ENCODE measurements at regions not wholly inside any gene's neighbourhood (a gene's known extent, or its start where the extent isn't known, plus 50 kb on each side); places are given as distances from the start of the nearest gene placed in this dataset.
"Not testable (repeated sequence)": the region's sequence is repeated elsewhere in the genome, so short reads cannot be mapped to it uniquely, and the experiment has no call there.

- H3K27ac Mint-ChIP-seq, result no peak overlapping the region
- H3K9me3 Mint-ChIP-seq, result peaks cover 3% of the 10 kb centered on the region
- peaks cover 20 to 39% of the 10 kb centered on the region in 2 donors for H3K27me3 Mint-ChIP-seq
- DNase-seq (ENCODE audit: low spot score) (no peak), ATAC-seq (no peak)
- no peaks in the 10 kb centered on the region for H3K36me3 Mint-ChIP-seq
- peaks cover 0 to 5% of the 10 kb centered on the region in 2 donors for H3K4me1 Mint-ChIP-seq (ENCODE audit: low read depth in 2 of 2)
- no peak overlapping the region for H3K4me3 Mint-ChIP-seq
Observed at GRCh38 chr18:22579271-22579670, 161.6 kb upstream of the CTAGE1 start.

DNA sequence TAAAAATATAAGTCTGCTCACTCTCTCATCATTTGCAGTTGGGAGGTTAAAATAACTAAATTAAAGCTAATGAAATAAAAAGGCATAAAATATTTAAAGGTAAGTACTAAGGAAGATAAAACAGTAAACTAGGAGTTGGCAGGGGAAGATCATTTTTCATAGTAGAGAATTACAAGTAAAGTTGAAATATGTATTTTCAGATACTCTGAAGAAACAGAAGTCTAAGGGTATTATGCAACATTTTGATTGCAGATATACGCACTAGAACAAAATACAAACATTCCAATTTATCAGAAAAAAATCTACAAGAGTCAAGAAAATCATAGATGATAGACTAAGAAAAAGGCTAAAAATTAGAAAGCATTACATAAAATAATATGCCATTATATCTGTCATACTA is 167.6 kb upstream of the CTAGE1 start:
- no peak for DNase-seq (ENCODE audit: low spot score)
- no peak for ATAC-seq
- no peaks in the 10 kb centered on the region for H3K36me3 Mint-ChIP-seq
- no peak overlapping the region for H3K27ac Mint-ChIP-seq
- H3K9me3 Mint-ChIP-seq, result peaks cover under 1% of the 10 kb centered on the region
- peaks cover 12 to 43% of the 10 kb centered on the region in 2 donors for H3K27me3 Mint-ChIP-seq
- H3K4me3 Mint-ChIP-seq, result no peak overlapping the region
- H3K4me1 Mint-ChIP-seq (ENCODE audit: low read depth in 2 of 2), result peaks cover 0 to 5% of the 10 kb centered on the region in 2 donors

- H3K4me3 Mint-ChIP-seq, result no peak overlapping the region
- no peak overlapping the region for H3K27ac Mint-ChIP-seq
- ATAC-seq (no peak), DNase-seq (ENCODE audit: low spot score) (no peak)
- peaks cover 0 to 4% of the 10 kb centered on the region in 2 donors for H3K4me1 Mint-ChIP-seq (ENCODE audit: low read depth in 2 of 2)
- no peaks in the 10 kb centered on the region for H3K36me3 Mint-ChIP-seq
- peaks cover 15 to 45% of the 10 kb centered on the region in 2 donors for H3K27me3 Mint-ChIP-seq
- no peaks in the 10 kb centered on the region for H3K9me3 Mint-ChIP-seq
Observed at GRCh38 chr18:22585821-22586220, 168.1 kb upstream of the CTAGE1 start.

GRCh38 chr18:22591222-22591621 is 173.5 kb upstream of the CTAGE1 start:
- H3K36me3 Mint-ChIP-seq, result no peaks in the 10 kb centered on the region
- DNase-seq (ENCODE audit: low spot score) (no peak), ATAC-seq (no peak)
- H3K27me3 Mint-ChIP-seq, result peaks cover 19 to 44% of the 10 kb centered on the region in 2 donors
- peaks cover 0 to 4% of the 10 kb centered on the region in 2 donors for H3K4me1 Mint-ChIP-seq (ENCODE audit: low read depth in 2 of 2)
- H3K4me3 Mint-ChIP-seq, result no peak overlapping the region
- no peak overlapping the region for H3K27ac Mint-ChIP-seq
- no peaks in the 10 kb centered on the region for H3K9me3 Mint-ChIP-seq

GRCh38 chr18:22594155-22594690 is 176.5 kb upstream of the CTAGE1 start:
- ATAC-seq, result no peak
- no peaks in the 10 kb centered on the region for H3K9me3 Mint-ChIP-seq
- H3K27me3 Mint-ChIP-seq, result peaks cover 29 to 52% of the 10 kb centered on the region in 2 donors

GRCh38 chr18:22601481-22601880 is 183.8 kb upstream of the CTAGE1 start:
- Mint-ChIP-seq H3K27me3 (peaks cover 39 to 66% of the 10 kb centered on the region in 2 donors), H3K4me1 (ENCODE audit: low read depth in 2 of 2) (no peaks in the 10 kb centered on the region)

More at GRCh38 chr18:22594155-22594690, 176.5 kb upstream of the CTAGE1 start:
- Mint-ChIP-seq H3K4me3 (no peak overlapping the region), H3K36me3 (no peaks in the 10 kb centered on the region), H3K27ac (no peak overlapping the region), H3K4me1 (ENCODE audit: low read depth in 2 of 2) (no peaks in the 10 kb centered on the region)
- DNase-seq (ENCODE audit: low spot score), result no peak

GRCh38 chr18:22602456-22602855 is 184.7 kb upstream of the CTAGE1 start:
- not testable (repeated sequence) for H3K4me3 Mint-ChIP-seq; H3K36me3 Mint-ChIP-seq; H3K27ac Mint-ChIP-seq; DNase-seq (ENCODE audit: low spot score); ATAC-seq; H3K9me3 Mint-ChIP-seq; H3K4me1 Mint-ChIP-seq (ENCODE audit: low read depth in 2 of 2)
- peaks cover 39 to 62% of the 10 kb centered on the region in 2 donors for H3K27me3 Mint-ChIP-seq

More at GRCh38 chr18:22601481-22601880, 183.8 kb upstream of the CTAGE1 start:
- no peaks in the 10 kb centered on the region for H3K9me3 Mint-ChIP-seq
- H3K4me3 Mint-ChIP-seq, result no peak overlapping the region
- H3K36me3 Mint-ChIP-seq, result peaks cover 4% of the 10 kb centered on the region
- no peak overlapping the region for H3K27ac Mint-ChIP-seq
- ATAC-seq, result no peak
- no peak for DNase-seq (ENCODE audit: low spot score)

DNA sequence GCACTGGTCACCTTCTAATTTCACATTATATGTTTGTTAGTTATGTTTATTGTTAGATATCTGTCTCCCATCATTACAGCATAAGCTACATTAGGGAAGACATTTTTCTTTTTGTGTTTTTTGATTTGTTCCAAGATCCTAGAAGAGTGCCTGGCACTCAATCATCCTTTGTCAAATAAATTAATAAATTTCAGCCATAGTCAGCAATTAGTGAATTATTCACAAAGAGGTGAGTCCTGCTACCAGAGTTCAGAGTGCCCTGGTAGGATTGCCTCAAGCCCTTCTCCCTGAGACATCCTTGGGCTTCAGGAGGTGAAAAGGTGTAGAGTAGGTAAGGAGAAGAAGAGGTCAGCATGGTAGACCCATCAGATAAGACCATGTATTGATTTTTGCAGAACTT is 186.2 kb upstream of the CTAGE1 start:
- DNase-seq (ENCODE audit: low spot score), result no peak
- Mint-ChIP-seq H3K27me3 (peaks cover 37 to 60% of the 10 kb centered on the region in 2 donors), H3K36me3 (peaks cover 4% of the 10 kb centered on the region), H3K4me3 (no peak overlapping the region), H3K9me3 (no peaks in the 10 kb centered on the region), H3K4me1 (ENCODE audit: low read depth in 2 of 2) (no peaks in the 10 kb centered on the region), H3K27ac (no peak overlapping the region)
- ATAC-seq, result no peak

DNA sequence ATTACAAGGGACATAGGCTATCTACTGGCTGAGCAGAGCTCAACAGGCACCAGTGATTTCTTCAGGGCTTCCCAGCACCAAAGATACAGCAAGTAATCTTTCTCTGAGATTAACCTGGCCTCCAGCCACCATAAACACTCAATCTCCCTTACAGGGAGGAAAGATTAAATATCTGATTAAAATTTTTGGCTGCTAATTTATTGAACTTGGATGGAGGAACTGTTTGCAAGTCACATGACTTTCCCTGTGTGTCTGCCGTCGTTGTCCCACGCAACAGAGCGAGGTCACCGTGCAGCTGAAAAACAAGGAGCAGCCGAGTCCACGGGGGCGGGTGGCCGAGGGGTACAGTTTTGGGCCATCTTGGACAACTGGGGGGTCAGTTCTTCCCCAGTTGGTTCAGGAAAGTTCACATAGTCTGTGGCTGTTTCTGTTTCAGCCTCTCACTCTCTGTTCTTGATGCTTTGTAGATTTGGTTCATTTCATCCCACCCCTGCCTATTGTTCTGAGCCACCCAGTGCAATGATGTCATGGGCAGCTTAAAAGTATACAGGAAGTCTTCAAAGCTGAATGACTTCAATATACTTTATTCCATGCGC is 186.8 kb upstream of the CTAGE1 start:
- DNase-seq (ENCODE audit: low spot score), result no peak
- H3K36me3 Mint-ChIP-seq, result peaks cover 4% of the 10 kb centered on the region
- H3K27ac Mint-ChIP-seq, result no peak overlapping the region
- ATAC-seq, result no peak
- H3K4me3 Mint-ChIP-seq, result no peak overlapping the region
- no peaks in the 10 kb centered on the region for H3K4me1 Mint-ChIP-seq (ENCODE audit: low read depth in 2 of 2)
- H3K27me3 Mint-ChIP-seq, result peaks cover 37 to 60% of the 10 kb centered on the region in 2 donors
- no peaks in the 10 kb centered on the region for H3K9me3 Mint-ChIP-seq

GRCh38 chr18:22604986-22605421 is 187.3 kb upstream of the CTAGE1 start:
- H3K4me1 Mint-ChIP-seq (ENCODE audit: low read depth in 2 of 2), result no peaks in the 10 kb centered on the region
- H3K27me3 Mint-ChIP-seq, result peaks cover 39 to 64% of the 10 kb centered on the region in 2 donors
- H3K27ac Mint-ChIP-seq, result no peak overlapping the region
- DNase-seq (ENCODE audit: low spot score) (no peak), ATAC-seq (no peak)
- no peak overlapping the region for H3K4me3 Mint-ChIP-seq
- H3K36me3 Mint-ChIP-seq, result peaks cover 4% of the 10 kb centered on the region
- no peaks in the 10 kb centered on the region for H3K9me3 Mint-ChIP-seq

- H3K4me3 Mint-ChIP-seq, result no peak overlapping the region
- peaks cover 4% of the 10 kb centered on the region for H3K36me3 Mint-ChIP-seq
- DNase-seq (ENCODE audit: low spot score) (no peak), ATAC-seq (no peak)
- no peaks in the 10 kb centered on the region for H3K4me1 Mint-ChIP-seq (ENCODE audit: low read depth in 2 of 2)
- H3K27ac Mint-ChIP-seq, result no peak overlapping the region
- H3K9me3 Mint-ChIP-seq, result no peaks in the 10 kb centered on the region
- H3K27me3 Mint-ChIP-seq, result peaks cover 37 to 61% of the 10 kb centered on the region in 2 donors
Observed at GRCh38 chr18:22605736-22606135, 188.0 kb upstream of the CTAGE1 start.

DNA sequence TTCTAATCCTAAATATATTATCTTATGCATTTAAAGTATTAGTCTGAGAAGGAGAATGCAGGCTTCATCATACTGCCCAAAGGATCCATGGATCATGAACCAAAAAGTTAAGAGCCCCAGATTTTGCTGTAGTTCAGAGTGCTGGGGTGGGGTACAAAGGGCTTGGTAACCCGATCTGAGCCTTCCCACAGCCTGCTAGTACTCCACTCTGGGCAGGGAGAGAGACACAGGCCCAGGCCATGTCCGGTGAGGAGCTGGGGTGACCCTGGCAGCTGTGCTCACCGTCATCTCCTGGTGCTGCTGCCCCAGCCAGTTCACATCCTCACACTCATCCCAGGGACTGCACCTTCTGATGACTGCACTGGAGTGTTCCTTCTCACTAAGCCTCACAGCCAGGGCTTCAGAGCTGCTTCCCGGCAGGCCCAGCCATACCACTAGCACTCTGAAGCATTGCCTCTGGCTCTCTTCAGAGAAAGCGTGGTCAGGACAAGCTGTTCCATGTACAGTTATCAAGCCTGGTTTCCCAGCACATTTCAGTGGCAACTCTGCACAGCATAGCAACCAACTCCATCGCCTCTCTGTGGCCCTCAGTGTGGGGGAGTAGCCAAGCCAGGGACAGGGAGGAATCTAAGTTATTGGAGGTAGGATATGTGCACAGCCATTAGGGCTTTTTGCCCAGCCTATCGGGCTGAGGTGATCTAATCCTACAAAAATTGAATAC is 189.0 kb upstream of the CTAGE1 start:
- H3K4me1 Mint-ChIP-seq (ENCODE audit: low read depth in 2 of 2), result no peaks in the 10 kb centered on the region
- no peak overlapping the region for H3K4me3 Mint-ChIP-seq
- peaks cover 4% of the 10 kb centered on the region for H3K36me3 Mint-ChIP-seq
- H3K27ac Mint-ChIP-seq, result no peak overlapping the region
- no peak for DNase-seq (ENCODE audit: low spot score)
- H3K27me3 Mint-ChIP-seq, result peaks cover 36 to 53% of the 10 kb centered on the region in 2 donors
- H3K9me3 Mint-ChIP-seq, result no peaks in the 10 kb centered on the region
- peak; percentile 34 to 38 for ATAC-seq

- H3K36me3 Mint-ChIP-seq, result peaks cover 4% of the 10 kb centered on the region
- no peak for ATAC-seq
- no peaks in the 10 kb centered on the region for H3K9me3 Mint-ChIP-seq
- H3K4me3 Mint-ChIP-seq, result no peak overlapping the region
- no peaks in the 10 kb centered on the region for H3K4me1 Mint-ChIP-seq (ENCODE audit: low read depth in 2 of 2)
- peaks cover 31 to 53% of the 10 kb centered on the region in 2 donors for H3K27me3 Mint-ChIP-seq
- H3K27ac Mint-ChIP-seq, result no peak overlapping the region
- no peak for DNase-seq (ENCODE audit: low spot score)
Observed at GRCh38 chr18:22607284-22607635, 189.5 kb upstream of the CTAGE1 start.

DNA sequence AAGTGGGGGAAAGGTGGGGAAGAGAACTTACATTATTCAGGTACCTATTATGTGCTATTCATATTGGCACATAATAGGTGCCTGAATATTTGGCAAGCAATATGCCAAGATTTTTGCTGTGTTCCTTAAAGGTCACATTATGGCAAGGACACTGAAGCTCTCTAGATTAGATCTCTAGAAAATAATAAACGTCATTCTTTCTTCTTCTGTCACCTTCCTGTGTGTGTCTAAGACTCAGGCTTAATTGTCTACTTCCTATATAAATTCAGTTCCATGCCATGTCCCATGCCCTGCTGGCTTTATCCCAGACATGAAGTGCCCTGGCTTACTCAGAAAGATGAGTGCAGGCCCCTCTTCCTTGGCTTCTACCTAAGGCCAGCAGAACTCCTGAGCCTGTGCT is 191.1 kb upstream of the CTAGE1 start:
- DNase-seq (ENCODE audit: low spot score), result no peak

More for the DNA sequence above, 191.1 kb upstream of the CTAGE1 start:
- H3K27ac Mint-ChIP-seq, result no peak overlapping the region
- no peaks in the 10 kb centered on the region for H3K9me3 Mint-ChIP-seq
- H3K27me3 Mint-ChIP-seq, result peaks cover 25 to 45% of the 10 kb centered on the region in 2 donors
- H3K36me3 Mint-ChIP-seq, result no peaks in the 10 kb centered on the region
- H3K4me3 Mint-ChIP-seq, result no peak overlapping the region
- no peaks in the 10 kb centered on the region for H3K4me1 Mint-ChIP-seq (ENCODE audit: low read depth in 2 of 2)
- ATAC-seq, result no peak
